Naive thymus-derived CD4-positive, alpha-beta T cell (primary cell): ENCODE measurements at regions not wholly inside any gene's neighbourhood (a gene's known extent, or its start where the extent isn't known, plus 50 kb on each side); places are given as distances from the start of the nearest gene placed in this dataset.
"Not testable (repeated sequence)": the region's sequence is repeated elsewhere in the genome, so short reads cannot be mapped to it uniquely, and the experiment has no call there.

Experiments
- ATAC-seq: fragments of 150-1000 bp; cut with Tn5 transposase; 2 replicates; pipeline ENCODE4 v1.10.0; 2021; ENCODE audit warnings: mild to moderate bottlenecking, moderate library complexity
- CTCF ChIA-PET: fragments of 350-600 bp; sonication (Branson Sonifier 250); formaldehyde crosslinking; loops from one replicate; lab custom pipeline; 2021; ENCODE audit warnings: antibody characterized with exemption; lab: Charles Lee
- POLR2A ChIA-PET: fragments of 350-600 bp; sonication (Branson Sonifier 250); formaldehyde crosslinking; loops from one replicate; lab custom pipeline; 2021; ENCODE audit warnings: antibody characterized with exemption, inconsistent platforms; lab: Charles Lee
- DNase-seq, 9 donors: peaks; one replicate each; pipeline versions ENCODE4 v3.0.0 to v3.0.0-alpha.2; 2020 to 2022; ENCODE audit warnings: mixed read lengths in 1 of 9
- H3K27ac ChIP-seq: one replicate; pipeline ENCODE4 v1.7.0; 2013; ENCODE audit warnings: mild to moderate bottlenecking, low read depth, low read length, moderate library complexity
- H3K27me3 ChIP-seq, 2 donors: one replicate each; pipeline ENCODE4 v1.7.0; 2013; ENCODE audit warnings: low read length in 2 of 2, mild to moderate bottlenecking in 2 of 2, moderate library complexity in 2 of 2; ENCODE audit not compliant: control insufficient read depth in 2 of 2, insufficient read depth in 2 of 2
- H3K36me3 ChIP-seq, 3 experiments: 1 replicate in 2 of 3; 2 replicates in 1 of 3; pipeline ENCODE4 v1.7.0; 2013; ENCODE audit warnings: low read length in 3 of 3, mild to moderate bottlenecking in 3 of 3, moderate library complexity in 1 of 3; ENCODE audit not compliant: insufficient read depth in 3 of 3, control insufficient read depth in 2 of 3
- H3K4me1 ChIP-seq, 2 donors: one replicate each; pipeline ENCODE4 v1.7.0; 2013; ENCODE audit warnings: low read length in 2 of 2, mild to moderate bottlenecking in 2 of 2, moderate library complexity in 1 of 2; ENCODE audit not compliant: control insufficient read depth in 2 of 2, insufficient read depth in 2 of 2
- H3K4me3 ChIP-seq: 2 replicates; pipeline ENCODE4 v1.7.0; 2013; ENCODE audit warnings: mild to moderate bottlenecking, low read length
- H3K9me3 ChIP-seq, 3 experiments: 1 replicate in 2 of 3; 2 replicates in 1 of 3; pipeline ENCODE4 v1.7.0; 2013; ENCODE audit warnings: low read length in 3 of 3; ENCODE audit not compliant: control insufficient read depth in 2 of 3
- H3K27ac Mint-ChIP-seq, 9 donors: one replicate each; pipeline ENCODE4 v1.8.0; 2020 to 2022; ENCODE audit warnings: mixed read lengths in 9 of 9, mild to moderate bottlenecking in 8 of 9, moderate library complexity in 5 of 9, inconsistent platforms in 2 of 9
- H3K27me3 Mint-ChIP-seq, 5 donors: one replicate each; pipeline ENCODE4 v1.8.0; 2021 to 2022; ENCODE audit warnings: mixed read lengths in 5 of 5, mild to moderate bottlenecking in 1 of 5
- H3K36me3 Mint-ChIP-seq, 5 donors: one replicate each; pipeline ENCODE4 v1.8.0; 2020 to 2022; ENCODE audit warnings: mixed read lengths in 5 of 5, mild to moderate bottlenecking in 3 of 5, inconsistent platforms in 1 of 5
- H3K4me1 Mint-ChIP-seq, 7 donors: one replicate each; pipeline ENCODE4 v1.8.0; 2020 to 2022; ENCODE audit warnings: mixed read lengths in 7 of 7, mild to moderate bottlenecking in 3 of 7, inconsistent platforms in 1 of 7
- H3K4me3 Mint-ChIP-seq, 10 donors: one replicate each; pipeline ENCODE4 v1.8.0; 2020 to 2022; ENCODE audit warnings: mild to moderate bottlenecking in 10 of 10, mixed read lengths in 10 of 10, moderate library complexity in 6 of 10, inconsistent platforms in 2 of 10
- H3K9me3 Mint-ChIP-seq, 11 donors: one replicate each; pipeline ENCODE4 v1.8.0; 2020 to 2022; ENCODE audit warnings: mixed read lengths in 11 of 11, mild to moderate bottlenecking in 4 of 11, inconsistent platforms in 1 of 11, moderate library complexity in 1 of 11
- intact Hi-C, 2 donors: fragments of 100-400 bp; cut with micrococcal nuclease; formaldehyde crosslinking; loops; one replicate each; pipeline ENCODE4 v1.15.1; 2023

GRCh38 chrX:122219226-122219625 lies 964.9 kb upstream of the GRIA3 start:
- Histone ChIP-seq H3K27me3 (no peaks in the 10 kb centered on the region), H3K36me3 (no peaks in the 10 kb centered on the region), H3K27ac (no peak overlapping the region), H3K9me3 (no peaks in the 10 kb centered on the region), H3K4me1 (no peaks in the 10 kb centered on the region), H3K4me3 (no peak overlapping the region)
- H3K36me3 Mint-ChIP-seq, result no peaks in the 10 kb centered on the region
- no peak overlapping the region for H3K4me3 Mint-ChIP-seq
- no peak overlapping the region for H3K27ac Mint-ChIP-seq
- no peaks in the 10 kb centered on the region for H3K4me1 Mint-ChIP-seq
- DNase-seq, result no peak
- ATAC-seq, result no peak
- POLR2A ChIA-PET, result no interaction called here
- peaks cover 0 to 13% (median 0%) of the 10 kb centered on the region in 5 donors for H3K27me3 Mint-ChIP-seq
- intact Hi-C loops, result no loop called here
- H3K9me3 Mint-ChIP-seq, result peaks cover 0 to 5% (median 0%) of the 10 kb centered on the region in 11 donors
- CTCF ChIA-PET, result no interaction called here

GRCh38 chrX:122219735-122220134 lies 964.3 kb upstream of the GRIA3 start:
- intact Hi-C loops, result no loop called here
- Histone ChIP-seq H3K27me3 (no peaks in the 10 kb centered on the region), H3K36me3 (no peaks in the 10 kb centered on the region), H3K4me1 (no peaks in the 10 kb centered on the region), H3K4me3 (no peak overlapping the region), H3K9me3 (no peaks in the 10 kb centered on the region), H3K27ac (no peak overlapping the region)
- H3K36me3 Mint-ChIP-seq, result peaks cover 0 to 2% (median 0%) of the 10 kb centered on the region in 5 donors
- no peaks in the 10 kb centered on the region for H3K4me1 Mint-ChIP-seq
- H3K9me3 Mint-ChIP-seq, result peaks cover 0 to 6% (median 2%) of the 10 kb centered on the region in 11 donors
- ChIA-PET CTCF (no interaction called here), POLR2A (no interaction called here)
- peaks cover 0 to 17% (median 0%) of the 10 kb centered on the region in 5 donors for H3K27me3 Mint-ChIP-seq
- no peak for ATAC-seq
- no peak overlapping the region for H3K27ac Mint-ChIP-seq
- DNase-seq, result no peak
- no peak overlapping the region for H3K4me3 Mint-ChIP-seq

GRCh38 chrX:122220644-122221373 lies 963.3 kb upstream of the GRIA3 start:
- peaks cover 0 to 13% (median 4%) of the 10 kb centered on the region in 11 donors for H3K9me3 Mint-ChIP-seq
- no peaks in the 10 kb centered on the region for H3K9me3 ChIP-seq
- no peaks in the 10 kb centered on the region for H3K4me1 Mint-ChIP-seq
- intact Hi-C loops, result no loop called here
- no peak overlapping the region for H3K27ac Mint-ChIP-seq
- ChIA-PET CTCF (no interaction called here), POLR2A (no interaction called here)
- no peak for ATAC-seq
- H3K27me3 Mint-ChIP-seq, result peaks cover 0 to 28% (median 0%) of the 10 kb centered on the region in 5 donors
- no peaks in the 10 kb centered on the region for H3K27me3 ChIP-seq
- no peak overlapping the region for H3K4me3 ChIP-seq
- no peak overlapping the region for H3K27ac ChIP-seq
- no peak for DNase-seq
- H3K36me3 Mint-ChIP-seq, result peaks cover 0 to 7% (median 0%) of the 10 kb centered on the region in 5 donors
- H3K4me1 ChIP-seq, result no peaks in the 10 kb centered on the region
- no peak overlapping the region for H3K4me3 Mint-ChIP-seq
- H3K36me3 ChIP-seq, result no peaks in the 10 kb centered on the region

- H3K27ac Mint-ChIP-seq, H3K4me1 Mint-ChIP-seq, CTCF ChIA-PET, H3K4me3 Mint-ChIP-seq, POLR2A ChIA-PET, intact Hi-C loops, ATAC-seq, DNase-seq, H3K4me3 ChIP-seq, H3K27ac ChIP-seq, H3K36me3 Mint-ChIP-seq, H3K27me3 ChIP-seq, H3K9me3 ChIP-seq, H3K36me3 ChIP-seq, H3K4me1 ChIP-seq: not testable (repeated sequence)
- Mint-ChIP-seq H3K9me3 (peaks cover 0 to 13% (median 5%) of the 10 kb centered on the region in 11 donors), H3K27me3 (peaks cover 0 to 31% (median 0%) of the 10 kb centered on the region in 5 donors)
These were observed 962.3 kb upstream of the GRIA3 start for GRCh38 chrX:122221810-122222209.

- H3K4me3 ChIP-seq, H3K9me3 ChIP-seq, H3K36me3 Mint-ChIP-seq, H3K27ac ChIP-seq, H3K4me1 ChIP-seq, CTCF ChIA-PET, H3K27ac Mint-ChIP-seq, H3K36me3 ChIP-seq, ATAC-seq, intact Hi-C loops, DNase-seq, H3K4me1 Mint-ChIP-seq, H3K4me3 Mint-ChIP-seq, H3K27me3 ChIP-seq, POLR2A ChIA-PET: not testable (repeated sequence)
- Mint-ChIP-seq H3K9me3 (peaks cover 0 to 13% (median 4%) of the 10 kb centered on the region in 11 donors), H3K27me3 (peaks cover 0 to 31% (median 0%) of the 10 kb centered on the region in 5 donors)
These were observed 959.9 kb upstream of the GRIA3 start for GRCh38 chrX:122224137-122224536.

- H3K36me3 ChIP-seq, result no peaks in the 10 kb centered on the region
- H3K4me3 ChIP-seq, result no peak overlapping the region
- intact Hi-C loops, result no loop called here
- Mint-ChIP-seq H3K4me3 (no peak overlapping the region), H3K4me1 (peaks cover 0 to 2% (median 0%) of the 10 kb centered on the region in 7 donors), H3K36me3 (no peaks in the 10 kb centered on the region), H3K9me3 (peaks cover 0 to 8% (median 3%) of the 10 kb centered on the region in 11 donors), H3K27ac (no peak overlapping the region), H3K27me3 (no peaks in the 10 kb centered on the region)
- ChIA-PET POLR2A (no interaction called here), CTCF (no interaction called here)
- no peak for ATAC-seq
- no peak overlapping the region for H3K27ac ChIP-seq
- no peaks in the 10 kb centered on the region for H3K27me3 ChIP-seq
- H3K9me3 ChIP-seq, result no peaks in the 10 kb centered on the region
- H3K4me1 ChIP-seq, result no peaks in the 10 kb centered on the region
- DNase-seq, result no peak
These were observed 945.3 kb upstream of the GRIA3 start for GRCh38 chrX:122238801-122239200.

- no peak for ATAC-seq
- Histone ChIP-seq H3K36me3 (no peaks in the 10 kb centered on the region), H3K4me1 (no peaks in the 10 kb centered on the region), H3K4me3 (no peak overlapping the region), H3K27ac (no peak overlapping the region), H3K27me3 (no peaks in the 10 kb centered on the region), H3K9me3 (no peaks in the 10 kb centered on the region)
- peaks cover 0 to 6% (median 0%) of the 10 kb centered on the region in 11 donors for H3K9me3 Mint-ChIP-seq
- CTCF ChIA-PET, result no interaction called here
- H3K36me3 Mint-ChIP-seq, result no peaks in the 10 kb centered on the region
- no peaks in the 10 kb centered on the region for H3K27me3 Mint-ChIP-seq
- no peak overlapping the region for H3K27ac Mint-ChIP-seq
- intact Hi-C loops, result no loop called here
- H3K4me1 Mint-ChIP-seq, result no peaks in the 10 kb centered on the region
- H3K4me3 Mint-ChIP-seq, result no peak overlapping the region
- DNase-seq, result no peak
- POLR2A ChIA-PET, result no interaction called here
These were observed 942.1 kb upstream of the GRIA3 start for GRCh38 chrX:122241959-122242358.
